HEK293T (cell line): ENCODE measurements at regions not wholly inside any gene's neighbourhood (a gene's known extent, or its start where the extent isn't known, plus 50 kb on each side); places are given as distances from the start of the nearest gene placed in this dataset.
"Not testable (repeated sequence)": the region's sequence is repeated elsewhere in the genome, so short reads cannot be mapped to it uniquely, and the experiment has no call there.

Experiments
- ARNT ChIP-seq: fragments of 450-650 bp; IDR thresholded peaks from 2 replicates; pipeline ENCODE4 v1.6.1; 2017; ENCODE audit warnings: mild to moderate bottlenecking
- HDGF ChIP-seq: fragments of 450-650 bp; IDR thresholded peaks from 2 replicates; pipeline ENCODE4 v1.6.1; 2017; ENCODE audit warnings: antibody characterized with exemption, borderline replicate concordance
- NFRKB ChIP-seq: fragments of 450-650 bp; IDR thresholded peaks from 2 replicates; pipeline ENCODE4 v1.6.1; 2016; ENCODE audit warnings: mild to moderate bottlenecking, moderate library complexity
- TARDBP ChIP-seq: fragments of 450-650 bp; IDR thresholded peaks from 2 replicates; pipeline ENCODE4 v1.6.1; 2016

DNA sequence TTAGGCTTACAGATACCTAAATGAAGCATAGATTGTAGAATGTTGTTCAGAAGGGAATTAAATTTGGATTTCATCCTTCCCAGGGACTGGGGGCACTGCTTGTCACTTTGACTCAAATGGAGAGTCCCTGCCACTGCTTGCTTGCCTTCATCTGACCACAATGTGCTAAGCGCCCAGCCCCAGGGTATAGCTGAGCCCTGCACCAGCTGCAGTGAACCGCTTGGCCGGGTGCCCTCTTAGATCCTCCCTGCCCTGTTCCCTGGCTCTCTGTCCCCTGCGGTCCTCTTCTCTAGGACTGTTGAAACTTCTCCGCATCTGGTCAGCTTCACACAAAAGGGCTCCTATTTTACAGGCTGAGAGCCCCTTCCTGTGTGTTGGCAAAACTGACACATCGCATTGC lies 170.9 kb downstream of the BCL2L11 start:
- not testable (repeated sequence) for TF ChIP-seq HDGF, NFRKB, TARDBP, ARNT
